NCI-H82 treated with DMSO at 0.1 percent for 48 hours (cell line): ENCODE measurements at regions not wholly inside any gene's neighbourhood (a gene's known extent, or its start where the extent isn't known, plus 50 kb on each side); places are given as distances from the start of the nearest gene placed in this dataset.

Experiments
- DNase-seq: peaks from one replicate; lab custom pipeline; 2025; ENCODE audit not compliant: unreplicated experiment; lab: John Stamatoyannopoulos, UW

DNA sequence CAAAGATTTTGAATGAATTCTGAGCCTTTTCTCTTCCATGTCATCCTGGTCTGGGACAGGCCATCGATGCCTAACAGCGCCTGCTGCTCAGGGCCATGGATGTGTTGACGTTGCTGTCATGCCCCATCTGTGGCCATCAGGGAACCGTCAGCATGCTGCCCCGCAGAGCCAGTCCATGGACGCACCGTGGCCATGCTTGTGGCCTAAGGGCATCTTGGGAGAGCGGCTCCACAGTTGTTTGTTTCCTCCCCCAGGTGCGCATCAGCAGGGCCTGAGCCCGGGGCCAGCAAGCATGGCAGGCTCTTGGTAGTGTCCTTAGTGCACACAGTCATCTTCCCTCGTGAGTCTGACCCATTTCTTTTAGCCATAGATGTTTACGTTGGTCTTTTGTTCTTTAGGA is 142.7 kb downstream of the VAPA start:
- DNase-seq = no peak

GRCh38 chr18:10057401-10057893 is 143.6 kb downstream of the VAPA start:
- DNase-seq = no peak

GRCh38 chr18:10057894-10058791 is 144.3 kb downstream of the VAPA start:
- DNase-seq = no peak

- no peak for DNase-seq
Measured at GRCh38 chr18:10059610-10060468, 146.0 kb downstream of the VAPA start.

DNA sequence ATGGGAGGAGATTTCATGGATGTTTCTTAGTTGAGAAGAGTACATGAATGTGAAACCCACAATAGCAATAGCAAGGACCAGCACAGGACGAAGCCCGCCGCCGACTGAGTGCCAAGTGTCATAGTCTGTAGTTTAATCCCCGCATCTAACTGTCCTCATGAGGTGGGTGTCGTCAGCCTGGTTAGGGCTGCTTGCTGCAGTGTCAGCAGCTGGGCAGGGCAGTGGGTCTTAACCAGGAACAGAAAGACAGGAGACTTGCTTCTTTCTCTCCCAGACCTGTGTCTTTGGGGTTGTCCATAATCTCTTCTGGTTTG is 146.6 kb downstream of the VAPA start:
- no peak for DNase-seq

DNA sequence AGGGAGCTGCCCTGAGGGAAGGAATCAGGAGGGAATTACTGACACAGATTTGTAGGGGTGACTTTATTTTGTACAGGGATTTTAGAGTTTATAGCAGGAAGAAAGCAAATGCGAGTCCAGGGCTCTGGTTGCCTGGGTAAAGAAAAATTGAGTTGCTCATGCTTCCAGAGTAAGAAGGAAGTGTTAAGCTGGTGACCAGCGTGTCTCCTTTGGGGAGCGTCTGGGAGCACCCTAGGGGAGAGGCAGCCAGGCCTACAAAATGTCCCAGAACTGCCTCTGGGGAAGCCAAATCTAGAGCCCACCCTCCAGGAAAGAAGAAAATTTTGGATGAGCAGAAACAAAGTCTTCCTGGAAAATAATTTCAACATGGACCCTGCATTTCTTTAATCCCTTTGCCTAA is 147.0 kb downstream of the VAPA start:
- DNase-seq = no peak

DNA sequence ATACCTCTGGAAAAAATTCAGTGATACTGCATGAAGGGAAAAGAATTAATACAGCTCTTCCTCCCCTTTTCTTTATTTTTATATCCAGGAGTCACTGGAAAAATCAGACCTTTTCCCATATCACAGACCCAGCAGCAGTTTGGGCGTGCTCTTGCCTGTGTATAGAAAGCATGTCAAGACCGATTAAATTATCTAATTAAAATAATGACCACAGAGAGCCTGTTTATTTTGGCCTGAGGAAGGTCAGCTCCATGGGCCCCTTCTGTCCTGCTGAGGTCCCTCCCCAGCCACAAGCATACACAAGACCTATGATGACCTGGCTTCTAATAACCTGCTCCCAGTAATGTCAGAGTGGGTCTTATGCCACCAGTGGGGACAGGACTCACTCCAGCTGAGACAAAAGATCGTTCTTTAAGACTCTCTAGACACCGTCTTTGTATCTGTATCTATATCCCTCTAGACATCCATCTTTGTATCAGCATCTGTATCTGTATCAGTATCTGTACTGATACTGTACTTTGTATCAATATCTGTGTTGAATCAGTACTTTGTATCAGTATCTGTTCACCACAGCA is 147.8 kb downstream of the VAPA start:
- no peak for DNase-seq

DNA sequence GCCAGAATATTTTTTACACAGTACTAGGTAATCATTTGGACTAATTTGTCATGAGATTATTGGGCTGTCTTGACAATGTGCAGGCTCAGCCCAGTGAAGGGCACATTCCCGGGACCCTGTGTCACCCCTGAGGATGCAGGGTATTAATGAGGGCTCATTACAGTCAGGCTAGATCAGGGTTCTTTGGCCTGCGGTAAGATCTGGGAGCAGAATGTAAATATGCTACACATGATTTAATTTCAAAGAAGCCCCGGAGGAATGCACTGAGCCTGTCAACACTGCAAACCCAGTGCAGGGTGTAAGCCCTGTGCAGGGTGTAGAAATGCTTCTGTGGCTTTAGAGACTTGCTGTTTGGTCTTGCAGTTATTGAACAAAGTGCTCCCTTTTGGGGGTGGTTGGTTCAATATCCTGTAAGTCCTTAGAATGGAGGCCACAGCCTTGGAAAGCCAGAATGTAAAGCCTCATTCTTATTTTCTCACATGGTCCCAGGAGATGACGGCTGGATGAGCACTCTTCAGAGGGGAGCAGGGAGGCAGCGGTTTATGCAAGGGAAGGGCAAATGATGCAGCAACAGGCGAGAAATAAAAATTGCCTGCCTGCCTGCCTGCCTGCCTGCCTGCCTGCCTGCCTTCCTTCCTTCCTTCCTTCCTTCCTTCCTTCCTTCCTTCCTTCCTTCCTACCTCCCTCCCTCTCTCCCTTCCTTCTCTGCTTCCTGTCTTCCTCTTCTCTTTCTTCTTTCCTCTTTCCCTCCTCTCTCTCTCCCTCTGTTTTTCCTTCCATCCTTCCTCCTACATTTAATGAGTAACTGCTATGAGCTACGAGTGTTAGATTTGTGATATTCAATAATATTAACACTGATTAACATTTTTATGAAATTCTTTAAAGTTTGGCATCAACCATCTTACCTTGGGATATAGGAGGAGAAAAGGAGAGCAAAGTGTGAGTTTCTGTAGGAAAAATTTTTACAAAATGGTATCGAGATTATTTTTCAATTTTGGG is 148.8 kb downstream of the VAPA start:
- no peak for DNase-seq

DNA sequence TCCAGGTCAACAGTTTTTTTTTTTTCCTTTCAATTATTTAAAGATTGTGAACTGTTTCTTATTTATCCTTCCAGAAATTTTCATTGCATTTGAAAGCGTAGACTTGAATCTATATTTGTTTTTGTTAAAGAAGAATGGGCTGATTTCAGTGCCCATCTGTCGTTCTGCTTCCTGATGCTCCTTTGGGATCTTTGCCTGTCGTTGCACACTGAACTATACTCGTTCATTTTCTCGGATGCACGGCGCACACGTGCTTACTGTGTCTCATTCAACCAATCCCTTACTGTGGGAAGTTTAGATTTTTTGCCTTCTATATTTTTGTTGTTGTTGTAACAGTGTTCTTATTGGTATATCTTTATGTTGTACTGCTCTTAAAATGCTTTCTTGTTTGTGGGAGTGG is 149.7 kb downstream of the VAPA start:
- DNase-seq = no peak

DNA sequence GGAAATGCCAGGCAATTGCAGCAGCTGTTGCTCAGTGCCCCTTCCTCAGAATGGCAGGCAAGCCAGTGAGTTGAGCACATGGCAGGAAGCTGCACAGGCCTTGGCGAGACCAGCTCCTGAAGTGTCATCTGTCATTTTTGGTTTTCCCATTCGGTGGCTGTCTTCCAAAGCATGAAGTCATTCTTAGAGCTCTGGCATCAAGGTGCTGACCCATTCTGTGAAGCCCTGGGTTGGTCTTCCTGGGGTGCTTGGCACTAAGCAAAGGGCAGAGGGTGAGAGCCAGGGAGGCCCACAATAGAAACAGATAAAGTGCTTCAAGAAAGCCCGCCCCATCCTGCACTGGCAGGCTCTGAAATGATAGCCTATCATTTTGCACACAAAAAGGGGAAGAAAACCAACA is 150.5 kb downstream of the VAPA start:
- no peak for DNase-seq

DNA sequence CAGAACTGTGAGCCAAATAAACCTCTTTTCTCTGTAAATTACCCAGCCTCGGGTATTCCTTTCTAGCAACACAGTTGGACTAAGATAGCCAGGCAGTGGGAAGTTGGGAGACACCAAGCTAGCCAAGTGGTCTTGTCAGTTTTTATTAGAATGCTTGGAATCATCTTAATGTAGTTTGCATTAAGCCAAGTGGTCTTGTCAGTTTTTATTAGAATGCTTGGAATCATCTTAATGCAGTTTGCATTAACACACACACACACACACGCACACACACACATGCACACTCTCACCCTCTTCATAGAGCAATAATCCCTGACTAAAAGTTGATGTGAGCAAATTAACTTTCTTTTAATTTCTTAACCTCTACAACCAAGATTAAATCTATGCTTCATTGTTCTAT is 151.5 kb downstream of the VAPA start:
- no peak for DNase-seq

- no peak for DNase-seq
Measured at GRCh38 chr18:10067670-10068659, 154.1 kb downstream of the VAPA start.

- DNase-seq = no peak
Measured at GRCh38 chr18:10068766-10069567, 155.2 kb downstream of the VAPA start.

DNA sequence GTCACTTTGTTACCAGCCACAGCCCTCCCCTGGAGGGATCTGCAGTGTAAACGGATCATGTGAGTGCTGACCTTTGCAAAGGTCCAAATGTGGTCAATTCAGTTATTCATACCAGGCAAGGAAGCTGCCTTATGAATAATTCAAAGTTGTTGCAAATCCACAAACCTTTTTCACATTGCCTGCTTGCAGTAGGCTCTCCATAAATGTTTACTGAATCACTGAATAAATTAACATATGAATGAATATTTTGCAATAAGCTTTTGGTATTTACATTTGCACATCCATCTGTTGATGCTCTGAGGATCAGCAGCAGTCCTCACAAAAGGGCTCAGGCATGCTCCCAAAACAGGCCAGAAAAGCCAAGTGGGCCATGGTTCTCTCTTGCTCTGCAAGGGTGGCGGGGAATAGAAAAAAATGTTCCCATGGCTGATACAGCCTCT is 156.8 kb downstream of the VAPA start:
- no peak for DNase-seq

DNA sequence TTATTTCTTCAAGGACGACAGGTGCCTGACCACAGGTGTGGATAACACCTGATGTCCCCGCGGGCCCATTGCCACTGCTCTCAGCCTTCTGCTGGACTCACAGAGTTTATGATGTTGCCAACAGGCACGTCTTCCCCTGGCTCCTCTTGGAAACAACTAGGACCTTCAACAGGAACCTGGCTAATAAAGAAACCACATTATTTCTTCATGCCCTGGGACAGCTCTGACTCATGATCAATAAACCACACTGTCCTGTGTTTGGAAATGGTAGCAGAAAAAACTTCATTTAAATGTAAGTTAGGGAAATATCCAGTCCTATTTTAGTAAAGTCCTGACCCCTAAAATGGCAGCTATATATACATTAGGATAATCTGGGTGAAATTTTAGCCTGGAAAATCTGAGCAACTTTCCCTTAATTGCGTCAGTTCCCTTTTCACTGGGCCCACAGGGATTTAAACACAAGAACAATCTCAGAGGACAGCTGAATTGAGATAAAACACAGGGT is 158.9 kb downstream of the VAPA start:
- no peak for DNase-seq

- no peak for DNase-seq
Measured at GRCh38 chr18:10074110-10074509, 160.3 kb downstream of the VAPA start.

GRCh38 chr18:10074728-10075127 is 160.9 kb downstream of the VAPA start:
- no peak for DNase-seq

- DNase-seq = no peak
Measured at GRCh38 chr18:10076502-10077030, 162.8 kb downstream of the VAPA start.
